Stomach (tissue), 8 donors: ENCODE measurements at regions not wholly inside any gene's neighbourhood (a gene's known extent, or its start where the extent isn't known, plus 50 kb on each side); places are given as distances from the start of the nearest gene placed in this dataset.

Source experiments
- DNase-seq, 2 donors: peaks; one replicate each; pipeline versions ENCODE4 v3.0.0 to v3.0.0-alpha.2; 2013 to 2019
- H3K27ac ChIP-seq, 5 donors: fragments of 200-600 bp in 4 of 5; sonication (generic) in 4 of 5; one replicate each; pipeline ENCODE4 v1.5.1; 2013 to 2019; ENCODE audit warnings: mild to moderate bottlenecking in 1 of 5, moderate library complexity in 1 of 5
- H3K27me3 ChIP-seq, 3 donors: fragments of 200-600 bp; sonication (generic); one replicate each; pipeline ENCODE4 v1.5.1; 2017 to 2019; ENCODE audit warnings: mixed run types in 1 of 3
- H3K36me3 ChIP-seq, 4 donors: fragments of 200-600 bp; sonication (generic); 1 replicate in 3 of 4; 2 replicates in 1 of 4; pipeline ENCODE4 v1.5.1; 2016 to 2019
- H3K4me1 ChIP-seq, 4 donors: fragments of 200-600 bp; sonication (generic); one replicate each; pipeline ENCODE4 v1.5.1; 2016 to 2019
- H3K4me3 ChIP-seq, 4 donors: fragments of 200-600 bp; sonication (generic) in 3 of 4; one replicate each; pipeline ENCODE4 v1.5.1; 2016 to 2019; ENCODE audit warnings: mild to moderate bottlenecking in 1 of 4
- H3K9me3 ChIP-seq, 4 donors: fragments of 200-600 bp; sonication (generic); one replicate each; pipeline ENCODE4 v1.5.1; 2016 to 2019
- EP300 ChIP-seq: sonication (generic); formaldehyde crosslinking; IDR thresholded peaks from one replicate; pipeline ENCODE4 v1.6.1; 2017; ENCODE audit warnings: antibody characterized with exemption
- POLR2A ChIP-seq, 4 donors: fragments of 450-650 bp; IDR thresholded peaks; one replicate each; pipeline ENCODE4 v1.6.1; 2016; ENCODE audit warnings: antibody characterized with exemption in 4 of 4, control low read depth in 2 of 4, mild to moderate bottlenecking in 1 of 4, moderate library complexity in 1 of 4
- POLR2AphosphoS5 ChIP-seq, 3 donors: sonication (generic); formaldehyde crosslinking; IDR thresholded peaks; one replicate each; pipeline ENCODE4 v1.6.1; 2016; ENCODE audit warnings: antibody characterized with exemption in 3 of 3
- WGBS, 5 donors: extraction: QIAGEN DNeasy Blood & Tissue Kit in 3 of 5; methylation state at CpG; one replicate each; pipeline versions ENCODE4 v1.1.5 to v1.1.7; 2013 to 2018; 5-methylcytosine and 5-hydroxymethylcytosine counted together
- intact Hi-C: fragments of 100-400 bp; cut with DNase I; formaldehyde crosslinking; loops from one replicate; pipeline ENCODE4 v1.15.1; 2023; ENCODE audit warnings: low total_unique reads
- TF ChIP-seq, protein P1 (sequence below), 7 experiments: fragments of 450-650 bp in 4 of 7; fragments of 200-600 bp in 3 of 7; sonication (generic) in 3 of 7; IDR thresholded peaks; one replicate each; pipeline ENCODE4 v1.5.1; 2016 to 2019; ENCODE audit warnings: antibody characterized with exemption in 7 of 7, control low read depth in 2 of 7, mild to moderate bottlenecking in 1 of 7
- donor health status: healthy with polysubstance abuse.
- donor health status: Bipolar disorder and iron deficiency.
- donor health status: healthy.

DNA sequence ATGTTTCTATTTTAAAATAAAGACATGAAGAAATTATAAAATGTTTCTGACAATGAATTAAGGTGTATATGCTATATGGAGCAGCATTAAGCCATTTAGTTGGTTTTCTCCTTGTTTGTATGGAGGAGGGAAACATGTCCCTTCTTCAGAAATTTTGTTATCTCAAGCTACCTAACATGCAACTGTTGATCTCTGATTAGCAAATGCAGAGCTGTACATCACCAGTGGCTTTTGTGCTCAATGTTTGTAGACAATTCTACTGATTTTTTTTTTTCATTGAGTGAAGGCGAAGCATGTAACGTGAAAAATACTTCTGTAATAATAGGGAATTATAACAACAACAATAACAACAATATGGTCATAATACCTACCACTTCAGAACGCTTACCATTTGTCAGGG lies 463.7 kb downstream of the PLPP3 start:
- Histone ChIP-seq H3K4me1 (no peaks in the 10 kb centered on the region), H3K4me3 (no peak overlapping the region), H3K9me3 (peaks cover 0 to 7% (median 0%) of the 10 kb centered on the region in 4 donors), H3K27me3 (no peaks in the 10 kb centered on the region), H3K36me3 (no peaks in the 10 kb centered on the region), H3K27ac (no peak overlapping the region)
- DNase-seq, result no peak
- intact Hi-C loops, result no loop called here
- 68 to 86% (median 78%) methylated on average over 3 of the region's 3 CpGs for WGBS, 5 donors
- TF ChIP-seq, protein P1, sequence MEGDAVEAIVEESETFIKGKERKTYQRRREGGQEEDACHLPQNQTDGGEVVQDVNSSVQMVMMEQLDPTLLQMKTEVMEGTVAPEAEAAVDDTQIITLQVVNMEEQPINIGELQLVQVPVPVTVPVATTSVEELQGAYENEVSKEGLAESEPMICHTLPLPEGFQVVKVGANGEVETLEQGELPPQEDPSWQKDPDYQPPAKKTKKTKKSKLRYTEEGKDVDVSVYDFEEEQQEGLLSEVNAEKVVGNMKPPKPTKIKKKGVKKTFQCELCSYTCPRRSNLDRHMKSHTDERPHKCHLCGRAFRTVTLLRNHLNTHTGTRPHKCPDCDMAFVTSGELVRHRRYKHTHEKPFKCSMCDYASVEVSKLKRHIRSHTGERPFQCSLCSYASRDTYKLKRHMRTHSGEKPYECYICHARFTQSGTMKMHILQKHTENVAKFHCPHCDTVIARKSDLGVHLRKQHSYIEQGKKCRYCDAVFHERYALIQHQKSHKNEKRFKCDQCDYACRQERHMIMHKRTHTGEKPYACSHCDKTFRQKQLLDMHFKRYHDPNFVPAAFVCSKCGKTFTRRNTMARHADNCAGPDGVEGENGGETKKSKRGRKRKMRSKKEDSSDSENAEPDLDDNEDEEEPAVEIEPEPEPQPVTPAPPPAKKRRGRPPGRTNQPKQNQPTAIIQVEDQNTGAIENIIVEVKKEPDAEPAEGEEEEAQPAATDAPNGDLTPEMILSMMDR (IDR thresholded peaks at IDR 0.05), result no peak
- TF ChIP-seq POLR2AphosphoS5 (IDR thresholded peaks at IDR 0.05) (no peak), POLR2A (IDR thresholded peaks at IDR 0.05) (no peak)

DNA sequence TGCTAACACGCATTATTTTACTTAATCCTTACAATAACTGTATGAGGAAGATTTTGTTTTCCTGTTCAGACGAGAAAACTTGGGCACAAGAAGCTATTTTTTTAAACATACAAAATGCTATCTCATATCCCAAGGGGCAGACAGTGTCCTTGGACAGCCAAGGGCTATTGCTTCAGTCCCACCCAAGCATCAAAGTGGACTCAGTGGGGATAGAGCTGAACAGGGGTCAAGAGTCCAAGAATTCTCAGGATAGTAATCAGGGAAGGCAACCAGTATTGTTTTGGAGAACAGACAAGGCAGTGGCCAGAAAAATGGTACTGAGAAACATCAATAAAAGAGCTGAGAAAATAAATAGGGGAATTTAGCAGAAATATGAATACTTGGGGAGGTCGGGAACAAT lies 465.7 kb downstream of the PLPP3 start:
- Histone ChIP-seq H3K27me3 (no peaks in the 10 kb centered on the region), H3K9me3 (peaks cover 0 to 7% (median 0%) of the 10 kb centered on the region in 4 donors), H3K4me1 (no peaks in the 10 kb centered on the region), H3K36me3 (no peaks in the 10 kb centered on the region), H3K27ac (no peak overlapping the region), H3K4me3 (no peak overlapping the region)
- intact Hi-C loops, result no loop called here
- TF ChIP-seq, protein P1 (IDR thresholded peaks at IDR 0.05), result no peak
- TF ChIP-seq POLR2AphosphoS5 (IDR thresholded peaks at IDR 0.05) (no peak), EP300 (no peak), POLR2A (IDR thresholded peaks at IDR 0.05) (no peak)
- WGBS, 5 donors, result 69 to 85% (median 77%) methylated on average over 3 of the region's 3 CpGs
- DNase-seq, result no peak

DNA sequence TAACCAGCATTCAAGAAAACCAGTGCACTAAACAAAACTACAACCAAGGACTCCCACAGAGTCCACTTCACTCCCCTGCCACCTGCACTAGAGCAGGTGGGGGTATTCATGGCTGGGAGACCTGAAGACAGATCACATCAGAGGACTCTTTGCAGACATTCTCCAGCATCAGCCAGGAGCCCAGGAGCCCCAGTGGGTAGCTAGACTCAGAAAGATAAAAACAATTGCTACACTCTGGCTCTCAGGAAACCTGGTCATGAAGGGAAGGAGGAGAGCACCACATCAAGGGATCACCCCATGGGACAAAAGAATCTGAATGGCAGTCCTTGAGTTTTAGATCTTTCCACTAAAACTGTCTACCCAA lies 472.1 kb downstream of the PLPP3 start:
- no peaks in the 10 kb centered on the region for H3K4me1 ChIP-seq
- H3K36me3 ChIP-seq, result no peaks in the 10 kb centered on the region
- no peak overlapping the region for H3K27ac ChIP-seq
- TF ChIP-seq POLR2A (IDR thresholded peaks at IDR 0.05), result no peak
- TF ChIP-seq POLR2AphosphoS5 (IDR thresholded peaks at IDR 0.05), result no peak
- TF ChIP-seq, protein P1 (IDR thresholded peaks at IDR 0.05), result no peak
- TF ChIP-seq EP300, result no peak
- no peaks in the 10 kb centered on the region for H3K27me3 ChIP-seq
- no peak for DNase-seq
- H3K4me3 ChIP-seq, result no peak overlapping the region
- peaks cover 4 to 22% (median 9%) of the 10 kb centered on the region in 4 donors for H3K9me3 ChIP-seq
- intact Hi-C loops, result no loop called here

DNA sequence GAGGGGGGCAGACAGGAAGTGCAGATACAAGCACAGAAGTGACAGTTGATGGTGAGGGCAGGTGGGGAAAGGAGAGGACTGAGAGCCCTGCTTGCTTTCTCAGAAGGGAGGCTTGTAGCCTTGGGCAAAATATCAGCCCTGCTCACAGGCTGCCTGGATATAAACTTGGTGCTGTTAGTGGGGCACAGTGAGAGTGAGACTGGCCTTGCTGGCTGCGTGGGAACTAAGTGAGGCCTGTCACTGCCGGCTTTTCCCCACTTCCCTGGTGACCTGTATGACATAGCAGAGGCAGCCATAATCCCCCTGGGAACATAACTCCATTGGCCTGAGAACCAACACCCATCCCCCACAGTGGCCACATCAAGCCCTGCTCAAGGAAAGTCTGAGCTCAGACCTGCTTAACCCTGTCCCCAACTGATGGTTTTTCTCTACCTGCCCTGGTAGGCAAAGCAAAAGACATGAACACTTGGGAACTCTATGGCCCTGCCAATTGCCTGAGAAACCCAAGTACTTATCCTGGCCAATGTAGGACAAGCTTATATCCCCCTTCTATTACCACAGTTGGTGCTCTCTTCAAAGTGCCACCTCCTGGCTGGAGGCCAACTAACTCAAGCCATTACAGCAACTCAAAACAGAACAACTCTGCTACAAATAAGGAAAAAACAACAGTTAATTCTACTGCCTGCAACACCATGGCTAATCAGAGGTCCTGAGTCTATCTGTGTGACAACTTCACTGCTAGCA lies 472.7 kb downstream of the PLPP3 start:
- no peak for TF ChIP-seq POLR2AphosphoS5 (IDR thresholded peaks at IDR 0.05)
- TF ChIP-seq, protein P1 (IDR thresholded peaks at IDR 0.05), result no peak
- TF ChIP-seq EP300, result no peak
- no peak for TF ChIP-seq POLR2A (IDR thresholded peaks at IDR 0.05)
- Histone ChIP-seq H3K27ac (no peak overlapping the region), H3K9me3 (peaks cover 4 to 20% (median 9%) of the 10 kb centered on the region in 4 donors), H3K27me3 (no peaks in the 10 kb centered on the region), H3K36me3 (no peaks in the 10 kb centered on the region), H3K4me3 (no peak overlapping the region), H3K4me1 (no peaks in the 10 kb centered on the region)
- 70 to 100% (median 95%) methylated on average over 1 to 2 of the region's 2 CpGs for WGBS, 5 donors
- intact Hi-C loops, result no loop called here
- no peak for DNase-seq
